Thyroid gland (tissue), 4 donors: ENCODE measurements at regions not wholly inside any gene's neighbourhood (a gene's known extent, or its start where the extent isn't known, plus 50 kb on each side); places are given as distances from the start of the nearest gene placed in this dataset.

Source experiments
- DNase-seq, 2 donors: peaks; one replicate each; pipeline ENCODE4 v3.0.0-alpha.2; 2019
- H3K27ac ChIP-seq, 3 donors: fragments of 200-600 bp; sonication (generic); 1 replicate in 2 of 3; 2 replicates in 1 of 3; pipeline ENCODE4 v1.5.1; 2016 to 2019; ENCODE audit warnings: mild to moderate bottlenecking in 1 of 3, moderate library complexity in 1 of 3
- H3K27me3 ChIP-seq: fragments of 200-600 bp; sonication (generic); one replicate; pipeline ENCODE4 v1.5.1; 2019
- H3K36me3 ChIP-seq, 2 donors: fragments of 200-600 bp; sonication (generic); one replicate each; pipeline ENCODE4 v1.5.1; 2016 to 2019
- H3K4me1 ChIP-seq, 2 donors: fragments of 200-600 bp; sonication (generic); one replicate each; pipeline ENCODE4 v1.5.1; 2017 to 2019
- H3K4me3 ChIP-seq, 3 donors: fragments of 200-600 bp; sonication (generic); replicated peaks in 1 of 3; 1 replicate in 2 of 3; 2 replicates in 1 of 3; pipeline ENCODE4 v1.5.1; 2016; ENCODE audit warnings: mild to moderate bottlenecking in 1 of 3
- H3K9me3 ChIP-seq: fragments of 200-600 bp; sonication (generic); one replicate; pipeline ENCODE4 v1.5.1; 2017
- POLR2A ChIP-seq, 2 donors: fragments of 450-650 bp; IDR thresholded peaks; one replicate each; pipeline ENCODE4 v1.6.1; 2017; ENCODE audit warnings: antibody characterized with exemption in 2 of 2, mild to moderate bottlenecking in 2 of 2, moderate library complexity in 1 of 2
- WGBS, 2 donors: methylation state at CpG; one replicate each; pipeline ENCODE4 v1.1.5; 2017; 5-methylcytosine and 5-hydroxymethylcytosine counted together
- intact Hi-C: fragments of 100-400 bp; cut with DNase I; formaldehyde crosslinking; loops from one replicate; pipeline ENCODE4 v1.15.1; 2023
- TF ChIP-seq, protein P1 (sequence below), 6 experiments: fragments of 200-600 bp in 3 of 6; fragments of 450-650 bp in 3 of 6; sonication (generic) in 3 of 6; IDR thresholded peaks; one replicate each; pipeline ENCODE4 v1.5.1; 2016 to 2019; ENCODE audit warnings: antibody characterized with exemption in 6 of 6, mild to moderate bottlenecking in 2 of 6, inconsistent platforms in 1 of 6, moderate library complexity in 1 of 6

DNA sequence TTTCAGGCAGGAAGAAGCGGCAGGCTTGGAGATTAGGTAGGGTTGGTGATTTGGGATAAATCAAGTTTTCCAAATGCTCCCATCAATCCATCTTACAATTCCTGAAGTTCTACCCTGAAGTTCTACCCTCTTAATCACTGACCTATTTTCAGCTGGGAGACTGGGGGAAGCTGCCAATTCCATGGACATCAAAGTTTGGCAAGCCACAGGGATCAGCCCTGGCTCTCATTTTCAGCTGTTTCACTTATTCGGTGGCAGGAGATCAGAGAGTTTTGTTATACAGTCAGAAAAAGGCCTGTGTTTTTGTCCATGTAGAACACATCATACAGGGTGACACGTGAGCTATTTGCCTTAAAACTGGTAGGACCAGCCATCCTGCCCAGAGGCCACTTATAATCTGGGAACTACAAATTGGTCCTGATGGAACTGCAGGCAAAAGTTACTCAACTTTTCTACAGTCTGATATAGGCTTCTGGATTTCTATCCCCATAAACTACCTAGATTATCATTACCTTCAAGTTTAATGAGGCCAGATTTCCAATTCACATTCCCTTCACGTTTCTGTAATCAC lies 112.9 kb upstream of the ZNF746 start:
- Histone ChIP-seq H3K36me3 (peaks cover 42 to 44% of the 10 kb centered on the region in 2 donors), H3K27me3 (no peaks in the 10 kb centered on the region), H3K27ac (no peak overlapping the region), H3K4me3 (no peak overlapping the region), H3K9me3 (no peaks in the 10 kb centered on the region), H3K4me1 (no peaks in the 10 kb centered on the region)
- TF ChIP-seq, protein P1, sequence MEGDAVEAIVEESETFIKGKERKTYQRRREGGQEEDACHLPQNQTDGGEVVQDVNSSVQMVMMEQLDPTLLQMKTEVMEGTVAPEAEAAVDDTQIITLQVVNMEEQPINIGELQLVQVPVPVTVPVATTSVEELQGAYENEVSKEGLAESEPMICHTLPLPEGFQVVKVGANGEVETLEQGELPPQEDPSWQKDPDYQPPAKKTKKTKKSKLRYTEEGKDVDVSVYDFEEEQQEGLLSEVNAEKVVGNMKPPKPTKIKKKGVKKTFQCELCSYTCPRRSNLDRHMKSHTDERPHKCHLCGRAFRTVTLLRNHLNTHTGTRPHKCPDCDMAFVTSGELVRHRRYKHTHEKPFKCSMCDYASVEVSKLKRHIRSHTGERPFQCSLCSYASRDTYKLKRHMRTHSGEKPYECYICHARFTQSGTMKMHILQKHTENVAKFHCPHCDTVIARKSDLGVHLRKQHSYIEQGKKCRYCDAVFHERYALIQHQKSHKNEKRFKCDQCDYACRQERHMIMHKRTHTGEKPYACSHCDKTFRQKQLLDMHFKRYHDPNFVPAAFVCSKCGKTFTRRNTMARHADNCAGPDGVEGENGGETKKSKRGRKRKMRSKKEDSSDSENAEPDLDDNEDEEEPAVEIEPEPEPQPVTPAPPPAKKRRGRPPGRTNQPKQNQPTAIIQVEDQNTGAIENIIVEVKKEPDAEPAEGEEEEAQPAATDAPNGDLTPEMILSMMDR (IDR thresholded peaks at IDR 0.05) = no peak
- TF ChIP-seq POLR2A (IDR thresholded peaks at IDR 0.05) = no peak
- no peak for DNase-seq
- intact Hi-C loops = no loop called here
- WGBS, 2 donors = 80 to 89% methylated on average over 4 of the region's 4 CpGs

DNA sequence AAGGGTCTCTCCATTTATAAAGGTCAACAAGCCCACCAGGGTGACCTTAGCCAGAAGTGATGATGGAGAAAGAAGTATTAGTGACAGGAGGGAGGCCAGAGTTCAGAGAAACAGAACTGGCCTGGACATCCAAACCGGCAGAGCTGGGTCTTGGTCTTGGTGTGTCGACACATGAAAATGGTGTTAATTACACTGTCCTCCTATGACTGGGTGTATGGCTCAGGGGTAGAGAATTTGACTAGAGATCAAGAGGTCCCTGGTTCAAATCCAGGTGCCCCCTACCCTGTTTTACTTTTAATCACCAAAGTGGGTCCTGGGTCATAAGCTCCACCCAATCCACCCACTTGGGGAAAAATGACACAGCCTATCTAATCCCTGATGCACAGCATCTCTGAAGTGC lies 110.6 kb upstream of the ZNF746 start:
- no peaks in the 10 kb centered on the region for H3K4me1 ChIP-seq
- 96 to 100% methylated on average over 2 of the region's 2 CpGs for WGBS, 2 donors
- no peak overlapping the region for H3K4me3 ChIP-seq
- TF ChIP-seq, protein P1 (IDR thresholded peaks at IDR 0.05) = no peak
- no peak for TF ChIP-seq POLR2A (IDR thresholded peaks at IDR 0.05)
- DNase-seq = no peak
- no peaks in the 10 kb centered on the region for H3K27me3 ChIP-seq
- H3K36me3 ChIP-seq = peaks cover 27% of the 10 kb centered on the region in 2 donors
- H3K27ac ChIP-seq = no peak overlapping the region
- intact Hi-C loops = no loop called here
- no peaks in the 10 kb centered on the region for H3K9me3 ChIP-seq

DNA sequence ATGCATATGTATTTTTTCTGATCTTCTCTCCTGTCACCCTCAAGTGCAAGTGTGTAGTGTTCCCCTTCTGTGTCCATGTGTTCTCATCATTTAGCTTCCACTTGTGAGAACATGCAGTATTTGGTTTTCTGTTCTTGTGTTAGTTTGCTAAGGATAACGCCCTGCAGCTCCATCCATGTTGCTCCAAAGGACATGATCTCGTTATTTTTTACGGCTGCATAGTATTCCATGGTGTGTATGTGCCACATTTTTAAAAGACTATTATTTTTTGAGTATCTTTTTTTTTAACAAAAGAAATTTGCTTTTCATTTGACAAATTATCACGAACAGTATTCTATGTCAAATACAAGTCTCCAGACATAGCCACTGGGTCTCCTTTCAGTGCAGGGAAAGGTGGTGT lies 110.1 kb upstream of the ZNF746 start:
- intact Hi-C loops = no loop called here
- Histone ChIP-seq H3K4me3 (no peak overlapping the region), H3K9me3 (no peaks in the 10 kb centered on the region), H3K27me3 (no peaks in the 10 kb centered on the region), H3K4me1 (no peaks in the 10 kb centered on the region), H3K36me3 (peaks cover 22 to 24% of the 10 kb centered on the region in 2 donors), H3K27ac (no peak overlapping the region)
- no peak for DNase-seq
- TF ChIP-seq, protein P1 (IDR thresholded peaks at IDR 0.05) = no peak
- no peak for TF ChIP-seq POLR2A (IDR thresholded peaks at IDR 0.05)
- 97 to 99% methylated on average over 4 of the region's 4 CpGs for WGBS, 2 donors

DNA sequence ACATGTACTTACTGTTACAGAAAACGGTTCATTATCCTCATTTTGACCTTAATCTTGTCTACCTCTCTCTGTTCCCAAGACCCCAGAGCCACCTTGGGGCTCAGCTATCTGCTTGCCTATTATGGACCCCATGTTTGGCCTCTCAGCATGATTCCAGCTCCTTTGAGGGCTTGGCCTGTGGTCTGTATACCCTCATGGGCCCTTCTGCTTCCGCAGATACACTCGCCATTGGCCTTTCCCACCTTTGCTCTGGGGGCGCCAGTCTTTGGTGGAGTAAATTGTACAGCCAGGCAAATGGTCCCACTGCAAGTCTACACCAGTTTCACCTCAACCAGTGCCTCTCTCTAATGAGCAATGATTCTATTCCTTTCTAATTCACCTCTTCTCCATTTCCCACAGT lies 109.2 kb upstream of the ZNF746 start:
- intact Hi-C loops = no loop called here
- no peak for TF ChIP-seq POLR2A (IDR thresholded peaks at IDR 0.05)
- TF ChIP-seq, protein P1 (IDR thresholded peaks at IDR 0.05) = no peak
- H3K36me3 ChIP-seq = peaks cover 20 to 25% of the 10 kb centered on the region in 2 donors

DNA sequence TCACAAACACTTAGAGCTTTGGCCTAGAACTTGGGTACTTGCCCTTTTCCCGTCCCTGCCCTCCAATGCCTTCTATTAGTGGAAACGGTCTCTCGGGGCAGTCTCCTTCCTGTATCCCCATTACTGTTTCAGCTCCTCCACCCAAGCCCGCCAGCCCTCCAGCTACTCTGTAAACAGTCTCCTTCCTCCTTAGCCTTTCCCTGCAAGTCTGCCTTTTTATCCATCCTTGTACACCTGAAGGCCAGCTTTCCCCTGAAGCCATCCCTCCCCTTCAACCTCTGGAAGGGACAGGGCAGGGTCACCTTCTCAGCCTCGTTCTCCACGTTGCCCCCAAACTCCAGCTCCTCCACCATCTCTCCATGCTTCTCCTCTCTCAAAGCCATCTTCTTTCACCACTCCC lies 108.1 kb upstream of the ZNF746 start:
- Histone ChIP-seq H3K27ac (no peak overlapping the region), H3K27me3 (no peaks in the 10 kb centered on the region), H3K4me1 (no peaks in the 10 kb centered on the region), H3K36me3 (peaks cover 11 to 15% of the 10 kb centered on the region in 2 donors), H3K9me3 (no peaks in the 10 kb centered on the region), H3K4me3 (no peak overlapping the region)
- intact Hi-C loops = no loop called here
- DNase-seq = no peak
- TF ChIP-seq, protein P1 (IDR thresholded peaks at IDR 0.05) = no peak
- TF ChIP-seq POLR2A (IDR thresholded peaks at IDR 0.05) = no peak
- 85 to 86% methylated on average over 6 of the region's 6 CpGs for WGBS, 2 donors

More for the DNA sequence above, 109.2 kb upstream of the ZNF746 start:
- 96 to 99% methylated on average over 4 of the region's 4 CpGs for WGBS, 2 donors
- no peaks in the 10 kb centered on the region for H3K27me3 ChIP-seq
- H3K27ac ChIP-seq = no peak overlapping the region
- DNase-seq = no peak
- H3K9me3 ChIP-seq = no peaks in the 10 kb centered on the region
- no peak overlapping the region for H3K4me3 ChIP-seq
- H3K4me1 ChIP-seq = no peaks in the 10 kb centered on the region
